HCT116 (cell line): ENCODE measurements at regions not wholly inside any gene's neighbourhood (a gene's known extent, or its start where the extent isn't known, plus 50 kb on each side); places are given as distances from the start of the nearest gene placed in this dataset.

ENCODE experiments used
- ATAC-seq: fragments of 200-7000 bp; cut with Tn5 transposase; 2 replicates; pipeline ENCODE4 v1.9.1; 2020; ENCODE audit warnings: mild to moderate bottlenecking, moderate library complexity
- BruUV-seq: library from RNA; stranded (reverse); fragments of 400-500 nt; replicated peaks from 2 replicates; lab custom pipeline; 2021; lab: Mats Ljungman, UMichigan
- CTCF ChIA-PET: fragments of 300-600 bp; sonication (Branson Sonifier 250); formaldehyde crosslinking; loops from one replicate; lab custom pipeline; 2021; ENCODE audit warnings: antibody characterized with exemption; lab: Charles Lee
- POLR2A ChIA-PET: fragments of 300-600, 350-600 bp; sonication (Branson Sonifier 250); formaldehyde crosslinking; loops from one replicate; lab custom pipeline; 2021; ENCODE audit warnings: antibody characterized with exemption; lab: Charles Lee
- RAD21 ChIA-PET, 2 experiments: fragments of 300-600 bp; sonication (Branson Sonifier 250); formaldehyde crosslinking; loops; one replicate each; lab custom pipeline; 2023; ENCODE audit warnings: low total read pairs in 2 of 2; ENCODE audit not compliant: uncharacterized antibody in 2 of 2, unreplicated experiment in 2 of 2, low non-redundant PET in 1 of 2; lab: Charles Lee
- DNase-seq: peaks from one replicate; pipeline ENCODE4 v3.0.0-alpha.2; 2010; ENCODE audit warnings: low read depth, low spot score
- H2AFZ ChIP-seq: fragments of 200-600 bp; shearing (Covaris generic), sonication (generic); 2 replicates; pipeline ENCODE4 v1.6.1; 2017; ENCODE audit warnings: low read depth, mixed run types, mixed read lengths, antibody characterized with exemption, low read length; ENCODE audit not compliant: poor library complexity, severe bottlenecking
- H3K27ac ChIP-seq: 2 replicates; pipeline ENCODE4 v1.5.1; 2012; ENCODE audit warnings: low read depth, low read length
- H3K27me3 ChIP-seq: fragments of 200-600 bp; sonication (generic); 2 replicates; pipeline ENCODE4 v1.6.1; 2016; ENCODE audit warnings: mixed run types, low read length, mixed read lengths; ENCODE audit not compliant: insufficient read depth
- H3K36me3 ChIP-seq, 2 experiments: fragments of 200-500 bp in 1 of 2; fragments of 200-600 bp in 1 of 2; sonication (Bioruptor generic) in 1 of 2; sonication (generic) in 1 of 2; 2 replicates each; pipeline versions ENCODE4 v1.5.1 to v1.6.1; 2014 to 2016; ENCODE audit warnings: low read length in 2 of 2, inconsistent platforms in 1 of 2, mixed read lengths in 1 of 2, mixed run types in 1 of 2; ENCODE audit not compliant: insufficient read depth in 2 of 2, control insufficient read depth in 1 of 2
- H3K4me1 ChIP-seq, 2 experiments: fragments of 200-600 bp in 1 of 2; sonication (generic) in 1 of 2; 2 replicates each; pipeline versions ENCODE4 v1.5.1 to v1.6.1; 2012 to 2017; ENCODE audit warnings: low read length in 2 of 2, inconsistent platforms in 1 of 2, mild to moderate bottlenecking in 1 of 2, mixed read lengths in 1 of 2, mixed run types in 1 of 2, moderate library complexity in 1 of 2; ENCODE audit not compliant: insufficient read depth in 2 of 2, control insufficient read depth in 1 of 2
- H3K4me2 ChIP-seq: fragments of 200-600 bp; sonication (generic); 2 replicates; pipeline ENCODE4 v1.6.1; 2017; ENCODE audit warnings: mixed run types, low read length, mixed read lengths
- H3K4me3 ChIP-seq, 2 experiments: fragments of 200-600 bp in 1 of 2; sonication (generic) in 1 of 2; replicated peaks in 1 of 2; 2 replicates each; pipeline ENCODE4 v1.5.1; 2011 to 2016; ENCODE audit warnings: low read length in 2 of 2, control low read depth in 1 of 2, low read depth in 1 of 2, mild to moderate bottlenecking in 1 of 2, mixed read lengths in 1 of 2, mixed run types in 1 of 2
- H3K79me2 ChIP-seq: fragments of 200-600 bp; sonication (generic); 2 replicates; pipeline ENCODE4 v1.6.1; 2017; ENCODE audit warnings: mild to moderate bottlenecking, mixed run types, low read length, moderate library complexity, mixed read lengths; ENCODE audit not compliant: insufficient read depth
- H3K9ac ChIP-seq: fragments of 200-600 bp; sonication (generic); 2 replicates; pipeline ENCODE4 v1.6.1; 2016; ENCODE audit warnings: low read length, mixed read lengths
- H3K9me2 ChIP-seq: fragments of 200-600 bp; sonication (generic), shearing (Covaris generic); 2 replicates; pipeline ENCODE4 v1.6.1; 2017; ENCODE audit warnings: mixed run types, mild to moderate bottlenecking, moderate library complexity; ENCODE audit not compliant: insufficient read depth
- H3K9me3 ChIP-seq, 2 experiments: fragments of 200-500 bp in 1 of 2; fragments of 200-600 bp in 1 of 2; sonication (Bioruptor generic) in 1 of 2; sonication (generic) in 1 of 2; 2 replicates each; pipeline ENCODE4 v1.6.1; 2014 to 2017; ENCODE audit warnings: low read length in 2 of 2, mixed read lengths in 2 of 2, inconsistent platforms in 1 of 2, low read depth in 1 of 2, mild to moderate bottlenecking in 1 of 2, mixed run types in 1 of 2, moderate library complexity in 1 of 2; ENCODE audit not compliant: control insufficient read depth in 1 of 2, insufficient read depth in 1 of 2
- H4K20me1 ChIP-seq: fragments of 200-600 bp; sonication (generic), shearing (Covaris generic); 2 replicates; pipeline ENCODE4 v1.6.1; 2017; ENCODE audit warnings: mixed run types, mild to moderate bottlenecking, moderate library complexity; ENCODE audit not compliant: insufficient read depth
- ATF3 ChIP-seq: IDR thresholded peaks from 2 replicates; pipeline ENCODE4 v1.6.1; 2012
- CBX3 ChIP-seq: IDR thresholded peaks from 2 replicates; pipeline ENCODE4 v1.6.1; 2012; ENCODE audit warnings: low read depth
- CTCF ChIP-seq, 3 experiments: fragments of 200-600 bp in 1 of 3; sonication (generic) in 1 of 3; IDR thresholded peaks in 2 of 3; conservative IDR thresholded peaks in 1 of 3; 2 replicates each; pipeline ENCODE4 v1.5.1; 2012 to 2017; ENCODE audit warnings: low read depth in 2 of 3, low read length in 2 of 3, antibody characterized with exemption in 1 of 3, borderline replicate concordance in 1 of 3, control low read depth in 1 of 3, mild to moderate bottlenecking in 1 of 3, mixed read lengths in 1 of 3, mixed run types in 1 of 3, moderate library complexity in 1 of 3; ENCODE audit not compliant: insufficient read depth in 1 of 3
- EGR1 ChIP-seq: IDR thresholded peaks from 2 replicates; pipeline ENCODE4 v1.6.1; 2012; ENCODE audit warnings: low read depth
- ELF1 ChIP-seq: IDR thresholded peaks from 2 replicates; pipeline ENCODE4 v1.6.1; 2012; ENCODE audit warnings: low read depth, borderline replicate concordance
- EZH2phosphoT487 ChIP-seq: fragments of 200-600 bp; IDR thresholded peaks from 2 replicates; pipeline ENCODE4 v1.6.1; 2018; ENCODE audit warnings: antibody characterized with exemption, borderline replicate concordance
- FOSL1 ChIP-seq: IDR thresholded peaks from 2 replicates; pipeline ENCODE4 v1.6.1; 2012; ENCODE audit warnings: low read depth
- POLR2AphosphoS5 ChIP-seq: IDR thresholded peaks from 2 replicates; pipeline ENCODE4 v1.6.1; 2011; ENCODE audit warnings: mild to moderate bottlenecking, low read depth, low read length, moderate library complexity
- RAD21 ChIP-seq: IDR thresholded peaks from 2 replicates; pipeline ENCODE4 v1.6.1; 2012; ENCODE audit warnings: low read depth, mild to moderate bottlenecking
- REST ChIP-seq: IDR thresholded peaks from 2 replicates; pipeline ENCODE4 v1.6.1; 2012; ENCODE audit warnings: low read depth
- SIN3A ChIP-seq: IDR thresholded peaks from 2 replicates; pipeline ENCODE4 v1.6.1; 2012; ENCODE audit warnings: low read depth
- SP1 ChIP-seq: IDR thresholded peaks from 2 replicates; pipeline ENCODE4 v1.6.1; 2012; ENCODE audit warnings: low read depth
- SRF ChIP-seq: IDR thresholded peaks from 2 replicates; pipeline ENCODE4 v1.6.1; 2012; ENCODE audit warnings: low read depth
- TCF7L2 ChIP-seq: IDR thresholded peaks from 2 replicates; pipeline ENCODE4 v1.7.0; 2011; ENCODE audit warnings: borderline replicate concordance, inconsistent platforms; ENCODE audit not compliant: insufficient read depth, insufficient read length; ENCODE audit errors: extremely low read depth
- ZBTB33 ChIP-seq: IDR thresholded peaks from 2 replicates; pipeline ENCODE4 v1.6.1; 2011; ENCODE audit warnings: mild to moderate bottlenecking, low read length, moderate library complexity; ENCODE audit not compliant: insufficient replicate concordance; ENCODE audit errors: extremely low read depth
- ZNF274 ChIP-seq: fragments of 200-500 bp; sonication (Bioruptor generic); IDR thresholded peaks from 2 replicates; pipeline ENCODE4 v1.6.1; 2014; ENCODE audit warnings: mild to moderate bottlenecking, low read depth, low read length, inconsistent platforms
- intact Hi-C: fragments of 100-400 bp; cut with micrococcal nuclease; formaldehyde crosslinking; loops from 2 replicates; pipeline ENCODE4 v1.10.0; 2022

GRCh38 chr7:136194878-136195277 lies 217.7 kb upstream of the MTPN start:
- BruUV-seq, result no TSS peak
- RAD21 ChIA-PET, result no interaction called here
- TF ChIP-seq EZH2phosphoT487 (no peak), ELF1 (no peak), FOSL1 (no peak), POLR2AphosphoS5 (no peak), SP1 (no peak), TCF7L2 (no peak), ATF3 (no peak), SRF (no peak), CBX3 (no peak), ZNF274 (no peak), EGR1 (no peak), RAD21 (no peak), REST (no peak), ZBTB33 (no peak), CTCF (IDR thresholded peaks at IDR 0.05 in 2 of 3, conservative IDR thresholded peaks at IDR 0.05 in 1 of 3; ENCODE audit: borderline replicate concordance in 1 of 3, insufficient read depth in 1 of 3, low read depth in 2 of 3, low read length in 2 of 3) (no peak), SIN3A (no peak)
- Histone ChIP-seq H3K9me3 (no peaks in the 10 kb centered on the region), H3K36me3 (no peaks in the 10 kb centered on the region), H2AFZ (no peak overlapping the region), H4K20me1 (no peaks in the 10 kb centered on the region), H3K9me2 (no peaks in the 10 kb centered on the region), H3K4me3 (no peak overlapping the region), H3K4me1 (no peaks in the 10 kb centered on the region), H3K4me2 (no peak overlapping the region), H3K27me3 (no peaks in the 10 kb centered on the region), H3K9ac (no peak overlapping the region), H3K79me2 (no peaks in the 10 kb centered on the region), H3K27ac (no peak overlapping the region)
- POLR2A ChIA-PET, result no interaction called here
- DNase-seq (no peak), ATAC-seq (no peak)
- CTCF ChIA-PET, result no interaction called here
- intact Hi-C loops, result no loop called here
